Heart right ventricle (tissue), 16 donors: ENCODE measurements at regions not wholly inside any gene's neighbourhood (a gene's known extent, or its start where the extent isn't known, plus 50 kb on each side); places are given as distances from the start of the nearest gene placed in this dataset.

Source experiments
- ATAC-seq, 8 donors: fragments of 200-7000 bp; cut with Tn5 transposase; one replicate each; pipeline ENCODE4 v1.9.1; 2020; ENCODE audit warnings: mild to moderate bottlenecking in 8 of 8, moderate library complexity in 8 of 8, moderate number of reproducible peaks in 1 of 8
- DNase-seq, 2 donors: peaks; one replicate each; pipeline ENCODE4 v3.0.0-alpha.2; 2020
- H3K27ac ChIP-seq, 10 donors: fragments of 200-600 bp; sonication (generic) in 2 of 10; one replicate each; pipeline versions ENCODE4 v1.5.0 to v1.8.0; 2020 to 2022; ENCODE audit warnings: mild to moderate bottlenecking in 3 of 10
- H3K27me3 ChIP-seq, 7 donors: fragments of 200-600 bp; one replicate each; pipeline ENCODE4 v1.8.0; 2021 to 2022; ENCODE audit warnings: mild to moderate bottlenecking in 2 of 7
- H3K36me3 ChIP-seq, 9 donors: fragments of 200-600 bp; sonication (generic) in 1 of 9; one replicate each; pipeline versions ENCODE4 v1.5.0 to v1.8.0; 2020 to 2022; ENCODE audit warnings: mild to moderate bottlenecking in 2 of 9
- H3K4me1 ChIP-seq, 9 donors: fragments of 200-600 bp; sonication (generic) in 1 of 9; one replicate each; pipeline versions ENCODE4 v1.5.0 to v1.8.0; 2020 to 2022; ENCODE audit warnings: mild to moderate bottlenecking in 4 of 9
- H3K4me3 ChIP-seq, 10 donors: fragments of 200-600 bp; sonication (generic) in 2 of 10; one replicate each; pipeline versions ENCODE4 v1.5.0 to v1.8.0; 2020 to 2022; ENCODE audit warnings: mild to moderate bottlenecking in 7 of 10, moderate library complexity in 2 of 10
- H3K9me3 ChIP-seq, 11 donors: fragments of 200-600 bp in 10 of 11; sonication (generic) in 2 of 11; one replicate each; pipeline versions ENCODE4 v1.5.0 to v1.8.0; 2013 to 2022; ENCODE audit warnings: mild to moderate bottlenecking in 2 of 11, control low read depth in 1 of 11, moderate library complexity in 1 of 11
- WGBS, 2 donors: extraction: QIAGEN DNeasy Blood & Tissue Kit; methylation state at CpG; one replicate each; pipeline ENCODE4 v1.1.7; 2013; ENCODE audit warnings: inconsistent platforms in 1 of 2; 5-methylcytosine and 5-hydroxymethylcytosine counted together
- intact Hi-C, 10 donors: fragments of 100-400 bp; cut with DNase I; formaldehyde crosslinking; loops; one replicate each; pipeline versions ENCODE4 v1.11.1 to v1.14.2; 2022
- TF ChIP-seq, protein P1 (sequence below), 9 donors: fragments of 200-600 bp; sonication (generic) in 2 of 9; IDR thresholded peaks; one replicate each; pipeline versions ENCODE4 v1.5.0 to v1.8.0; 2021 to 2022; ENCODE audit warnings: antibody characterized with exemption in 9 of 9, mild to moderate bottlenecking in 5 of 9, moderate library complexity in 1 of 9
- donor health status: Arrhythmogenic right ventricular cardiomyopathy.
- donor health status: ischemic (EF 13 %, LVEDD 7.1; RV severe dilation, severe dysfunction).
- donor health status: healthy with polysubstance abuse.
- donor health status: DM: no; HTN: yes; CAD: no.
- donor health status: DM: no; HTN: no; CAD: no.
- donor health status: ischemic (EF 25% LVEDD 6.9; RV normal size, moderate dysfunction).
- donor health status: ischemic (EF 25% LVEDD 5.7; RV mildly dilated, moderate dysfunction).
- donor health status: healthy.
- donor health status: DM: yes; HTN: yes; CAD: no.
- donor health status: Ischemic cardiomyopathy.
- donor health status: ischemic (EF 35%, LVEDD 5.7; RV mildly dilated, moderate dysfunction).
- donor health status: nonischemic (EF 11% LVEDD 7.7; RV severe dilation, severe dysfunction).
- donor health status: DM: yes; HTN: yes; CAD: no.
- donor health status: PGD.
- donor health status: ischemic (EF 29% LVEDD 5.4; RV normal size, mild dysfunction).
- donor health status: nonischemic (EF 23%, LVEDD 6.1; RV moderate dilation, normal function).

DNA sequence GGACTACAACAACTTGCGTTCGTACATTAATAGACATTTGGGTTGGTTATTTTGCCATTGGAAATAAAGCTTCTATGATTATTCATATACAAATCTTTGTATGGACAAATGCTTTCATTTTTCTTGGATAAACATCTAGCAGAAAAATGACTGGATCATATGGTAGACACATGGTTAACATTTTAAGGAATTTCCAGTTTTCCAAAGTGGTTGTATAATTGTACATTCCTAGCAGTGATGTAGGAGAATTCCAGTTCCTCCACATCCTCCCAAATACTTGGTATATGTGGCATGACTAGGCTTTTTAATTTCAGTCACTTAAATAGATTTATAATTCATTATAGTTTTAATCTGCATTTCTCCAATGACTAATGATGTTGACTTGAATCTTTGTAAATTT is 246.2 kb upstream of the NCAM1 start:
- Histone ChIP-seq H3K4me1 (no peaks in the 10 kb centered on the region), H3K9me3 (no peaks in the 10 kb centered on the region), H3K27me3 (peaks cover 0 to 5% (median 0%) of the 10 kb centered on the region in 7 donors), H3K27ac (no peak overlapping the region), H3K4me3 (no peak overlapping the region), H3K36me3 (no peaks in the 10 kb centered on the region)
- TF ChIP-seq, protein P1, sequence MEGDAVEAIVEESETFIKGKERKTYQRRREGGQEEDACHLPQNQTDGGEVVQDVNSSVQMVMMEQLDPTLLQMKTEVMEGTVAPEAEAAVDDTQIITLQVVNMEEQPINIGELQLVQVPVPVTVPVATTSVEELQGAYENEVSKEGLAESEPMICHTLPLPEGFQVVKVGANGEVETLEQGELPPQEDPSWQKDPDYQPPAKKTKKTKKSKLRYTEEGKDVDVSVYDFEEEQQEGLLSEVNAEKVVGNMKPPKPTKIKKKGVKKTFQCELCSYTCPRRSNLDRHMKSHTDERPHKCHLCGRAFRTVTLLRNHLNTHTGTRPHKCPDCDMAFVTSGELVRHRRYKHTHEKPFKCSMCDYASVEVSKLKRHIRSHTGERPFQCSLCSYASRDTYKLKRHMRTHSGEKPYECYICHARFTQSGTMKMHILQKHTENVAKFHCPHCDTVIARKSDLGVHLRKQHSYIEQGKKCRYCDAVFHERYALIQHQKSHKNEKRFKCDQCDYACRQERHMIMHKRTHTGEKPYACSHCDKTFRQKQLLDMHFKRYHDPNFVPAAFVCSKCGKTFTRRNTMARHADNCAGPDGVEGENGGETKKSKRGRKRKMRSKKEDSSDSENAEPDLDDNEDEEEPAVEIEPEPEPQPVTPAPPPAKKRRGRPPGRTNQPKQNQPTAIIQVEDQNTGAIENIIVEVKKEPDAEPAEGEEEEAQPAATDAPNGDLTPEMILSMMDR (IDR thresholded peaks at IDR 0.05), result no peak
- ATAC-seq (no peak), DNase-seq (no peak)
- WGBS, 2 donors, result 98 to 100% methylated on average over 2 of the region's 2 CpGs
- intact Hi-C loops, result no loop called here

DNA sequence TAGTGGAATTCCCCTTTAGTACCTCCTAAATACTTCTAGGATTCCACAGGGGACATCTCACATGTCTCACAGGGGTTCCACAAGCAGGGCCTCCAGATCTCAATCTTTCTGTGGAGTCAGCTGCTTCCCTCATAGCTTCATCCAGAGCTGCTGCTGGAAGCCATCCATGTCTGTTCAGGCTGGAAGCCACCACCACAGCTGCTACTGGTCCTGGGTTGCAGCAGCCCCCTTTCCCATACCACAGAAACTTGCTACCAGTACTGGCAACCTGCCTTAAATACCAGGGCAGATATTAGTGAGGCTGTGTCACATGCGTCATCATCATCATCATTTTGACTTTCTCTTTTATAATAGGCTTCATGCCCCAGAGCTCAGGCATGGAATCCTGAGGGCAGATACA is 242.7 kb upstream of the NCAM1 start:
- Histone ChIP-seq H3K4me3 (no peak overlapping the region), H3K36me3 (no peaks in the 10 kb centered on the region), H3K9me3 (no peaks in the 10 kb centered on the region), H3K27me3 (no peaks in the 10 kb centered on the region), H3K4me1 (no peaks in the 10 kb centered on the region), H3K27ac (no peak overlapping the region)
- WGBS, 2 donors, result 0 to 93% methylated on average over 1 of the region's 1 CpG
- ATAC-seq (no peak), DNase-seq (no peak)
- intact Hi-C loops, result no loop called here
- TF ChIP-seq, protein P1 (IDR thresholded peaks at IDR 0.05), result no peak

DNA sequence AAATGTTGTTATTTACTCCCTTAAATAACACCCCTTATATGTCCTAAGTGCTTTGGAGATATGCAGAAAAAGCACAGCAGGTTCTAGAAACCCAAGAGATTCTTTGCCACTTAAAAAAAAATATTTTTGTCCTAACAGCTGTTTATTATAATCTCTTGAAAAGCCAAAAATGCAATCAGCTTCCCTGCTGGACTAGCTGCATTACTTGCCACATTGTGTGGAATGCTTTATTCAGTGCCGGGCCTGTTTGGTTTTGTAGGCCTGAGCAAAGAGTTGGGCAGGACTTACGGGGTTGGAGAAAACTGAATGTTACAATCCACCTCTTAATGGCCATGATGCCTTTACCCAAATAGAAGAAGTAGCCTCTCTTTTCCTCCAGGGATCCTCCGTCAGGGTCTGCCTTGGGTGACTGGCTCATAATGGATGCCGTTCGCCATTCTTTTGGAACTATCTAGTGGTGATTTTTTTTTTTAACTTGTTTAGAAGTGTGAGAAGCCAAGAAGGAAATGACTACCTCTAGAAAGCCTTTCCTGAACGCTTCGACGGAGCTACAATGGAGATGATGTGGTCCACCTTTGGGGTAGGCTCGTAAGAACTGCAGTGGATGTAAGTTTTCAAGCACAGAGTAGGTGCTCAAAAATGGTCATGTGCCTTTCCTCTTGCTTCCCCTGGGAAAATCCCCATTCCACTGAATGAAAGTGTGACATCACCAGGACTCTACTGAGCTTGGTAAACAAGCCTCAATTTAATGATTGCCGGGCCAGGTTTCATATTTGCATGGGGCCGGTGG is 241.3 kb upstream of the NCAM1 start:
- TF ChIP-seq, protein P1 (IDR thresholded peaks at IDR 0.05), result no peak
- Histone ChIP-seq H3K27me3 (peaks cover 0 to 3% (median 0%) of the 10 kb centered on the region in 7 donors), H3K27ac (no peak overlapping the region), H3K9me3 (no peaks in the 10 kb centered on the region), H3K4me1 (no peaks in the 10 kb centered on the region), H3K36me3 (no peaks in the 10 kb centered on the region), H3K4me3 (no peak overlapping the region)
- no peak for ATAC-seq
- DNase-seq, result no peak
- intact Hi-C loops, result no loop called here
- 77 to 84% methylated on average over 11 of the region's 11 CpGs for WGBS, 2 donors

DNA sequence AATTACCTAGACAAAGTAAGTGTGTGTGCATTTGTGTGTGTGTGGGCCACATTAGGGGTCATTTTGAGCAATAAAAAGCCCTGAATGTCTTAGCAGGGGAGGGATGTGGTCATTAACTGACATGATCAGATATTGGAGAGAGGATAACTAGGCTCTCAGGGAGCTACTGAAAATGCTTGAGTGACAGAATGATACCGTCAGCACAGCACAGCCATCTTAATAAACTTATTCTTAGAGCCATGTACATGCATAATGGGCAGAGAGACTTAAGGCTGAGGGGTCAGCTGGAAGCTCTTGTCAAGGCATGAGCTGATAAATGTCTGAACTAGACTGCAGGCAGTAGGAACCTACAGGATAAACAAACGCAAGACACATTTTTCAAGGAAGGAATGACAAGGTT is 239.1 kb upstream of the NCAM1 start:
- Histone ChIP-seq H3K9me3 (no peaks in the 10 kb centered on the region), H3K4me1 (no peaks in the 10 kb centered on the region), H3K36me3 (no peaks in the 10 kb centered on the region), H3K27ac (no peak overlapping the region), H3K27me3 (peaks cover 0 to 3% (median 0%) of the 10 kb centered on the region in 7 donors), H3K4me3 (no peak overlapping the region)
- TF ChIP-seq, protein P1 (IDR thresholded peaks at IDR 0.05), result no peak
- ATAC-seq (no peak), DNase-seq (no peak)
- intact Hi-C loops, result no loop called here
- 67 to 76% methylated on average over 2 of the region's 2 CpGs for WGBS, 2 donors
